Fibroblast of gingiva (primary cell): ENCODE measurements at regions not wholly inside any gene's neighbourhood (a gene's known extent, or its start where the extent isn't known, plus 50 kb on each side); places are given as distances from the start of the nearest gene placed in this dataset.
"Not testable (repeated sequence)": the region's sequence is repeated elsewhere in the genome, so short reads cannot be mapped to it uniquely, and the experiment has no call there.

Source experiments
- DNase-seq: peaks from one replicate; pipeline ENCODE4 v3.0.0-alpha.2; 2011; ENCODE audit warnings: low read depth

DNA sequence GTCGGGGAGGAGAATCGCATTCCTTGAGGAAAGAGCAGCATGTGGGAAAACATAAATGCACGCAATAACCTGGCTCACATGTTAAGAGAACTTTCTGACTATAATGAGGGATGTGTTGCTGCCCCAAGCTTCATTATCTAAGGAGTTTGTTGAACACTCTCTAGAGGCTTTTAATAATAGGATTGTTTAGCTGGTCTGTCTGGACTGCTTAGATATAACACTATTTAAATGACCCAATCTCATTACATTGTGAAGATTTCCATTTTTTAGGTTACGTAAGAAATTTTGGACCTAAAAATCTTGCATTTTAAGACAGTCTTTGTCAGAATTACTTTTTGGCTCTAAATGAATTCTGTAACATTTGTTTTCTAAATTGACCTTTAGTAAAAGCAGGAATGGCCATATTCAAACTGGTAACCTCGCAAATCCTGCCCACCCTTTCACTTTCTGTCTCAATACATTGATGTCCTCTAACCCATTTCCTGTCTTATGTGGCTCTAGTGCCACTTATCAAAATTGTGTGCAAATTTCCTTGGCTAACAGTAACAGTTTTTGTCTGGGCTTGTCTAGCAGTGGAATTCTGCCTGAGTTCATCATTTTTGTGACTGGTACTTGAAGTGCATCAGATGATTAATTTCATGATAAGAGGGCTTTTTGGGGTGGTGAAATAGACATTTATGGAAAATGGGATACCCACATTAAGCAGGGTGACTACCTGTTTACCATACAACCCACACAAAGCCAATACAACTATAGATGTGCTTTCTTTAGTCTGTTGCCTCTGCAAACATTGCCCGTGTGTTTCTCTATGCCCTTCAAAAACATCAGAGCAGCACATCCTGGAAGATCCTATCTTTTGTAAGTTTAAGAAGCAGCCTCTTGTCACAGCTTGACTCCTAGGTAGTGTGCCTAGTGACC, 61.6 kb upstream of the IKBKE start:
- not testable (repeated sequence) for DNase-seq

DNA sequence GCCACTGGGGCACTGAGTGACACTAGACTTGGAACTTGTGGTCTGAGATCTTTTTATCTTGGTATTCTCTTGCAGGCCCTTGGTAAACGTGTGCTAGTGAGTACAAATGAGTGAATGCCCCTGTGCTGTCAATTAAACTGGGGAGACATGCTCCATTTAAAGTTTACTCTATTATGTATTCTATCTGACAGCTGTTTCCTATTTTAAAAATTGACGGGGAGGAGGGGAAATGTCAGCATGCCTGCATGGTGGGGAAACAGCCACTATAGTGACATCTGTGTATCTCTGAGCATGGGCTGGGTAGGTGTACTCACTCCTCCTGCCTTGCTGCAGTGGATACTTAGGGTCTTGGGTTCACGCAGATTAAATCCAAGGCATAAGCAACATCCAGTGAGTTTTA, 59.0 kb upstream of the IKBKE start:
- no peak for DNase-seq

DNA sequence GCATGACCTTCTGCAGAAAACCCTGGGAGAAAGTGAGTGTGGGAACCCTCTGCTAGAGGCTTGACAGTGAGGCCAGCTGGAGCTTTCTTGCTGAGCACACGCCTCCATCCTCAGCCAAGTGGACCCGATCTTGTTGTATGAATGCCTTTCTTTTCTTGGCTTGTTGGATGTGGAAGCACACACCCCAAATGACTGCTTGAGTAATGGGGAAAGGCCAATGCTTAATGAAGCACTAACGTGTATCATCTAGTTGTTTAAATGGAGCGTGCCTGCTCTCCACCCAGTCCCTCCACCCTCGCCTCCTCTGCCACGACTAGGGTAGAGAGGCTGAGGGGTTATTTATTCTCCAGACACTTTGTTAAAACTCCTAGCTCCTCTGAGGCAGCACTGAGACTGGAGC, 54.3 kb upstream of the IKBKE start:
- DNase-seq = no peak

DNA sequence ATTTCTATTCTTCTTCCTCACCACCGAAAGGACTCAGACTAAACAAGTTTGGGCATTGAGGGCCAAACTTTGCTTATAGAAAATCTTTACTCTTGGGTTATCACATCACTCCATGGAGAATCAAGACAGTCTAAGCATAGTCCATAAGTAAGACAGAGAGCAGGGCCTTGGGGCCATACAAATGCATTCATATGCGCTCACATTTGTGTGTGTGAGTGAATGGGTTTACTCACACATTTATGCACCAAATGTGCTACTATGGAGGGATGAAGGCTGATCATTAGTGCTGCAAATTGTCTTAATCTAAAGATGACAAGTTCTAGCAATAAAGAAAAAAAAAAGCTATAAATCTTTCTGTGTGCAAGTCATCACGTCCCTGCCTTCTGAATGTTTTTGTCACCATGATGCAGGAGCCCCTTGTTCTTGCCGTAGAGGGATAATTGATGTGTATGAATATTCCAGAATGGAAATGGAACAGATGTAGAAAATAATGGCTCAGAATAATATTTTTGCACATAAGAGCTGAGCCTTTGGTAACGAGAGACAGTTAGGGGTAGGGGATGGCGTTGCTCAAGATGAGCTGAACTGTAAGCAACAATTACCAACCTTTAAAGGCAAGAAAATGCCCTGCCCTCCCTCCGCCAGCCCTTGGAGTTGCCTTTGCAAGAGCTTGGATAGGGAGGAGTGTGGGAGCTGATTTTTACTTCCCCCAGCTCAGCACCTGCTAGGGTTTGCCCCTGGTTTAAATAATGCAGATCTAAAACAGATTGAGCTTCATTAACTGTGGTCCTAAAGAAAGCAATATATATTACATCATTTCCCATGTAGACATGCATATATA, 52.3 kb upstream of the IKBKE start:
- DNase-seq = no peak

DNA sequence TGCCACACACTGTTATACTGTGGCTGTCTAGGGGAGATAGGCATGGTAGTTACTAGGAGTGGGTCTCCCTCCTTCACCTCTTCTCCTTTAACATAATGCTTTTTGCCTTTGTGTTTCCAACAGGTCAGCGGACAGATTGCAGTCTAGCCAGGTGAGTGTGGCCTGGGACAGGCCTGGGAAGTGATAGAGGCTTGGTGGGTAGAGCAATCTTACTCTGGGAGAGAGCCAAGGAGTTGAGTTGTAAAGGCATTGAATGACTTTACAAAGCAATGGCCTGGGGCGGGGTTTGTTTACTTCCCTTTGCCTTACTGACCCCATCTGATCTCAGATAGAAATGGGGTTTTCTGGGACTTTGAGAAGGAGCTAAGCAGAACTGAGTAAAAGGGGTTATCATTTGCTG, 51.0 kb upstream of the IKBKE start:
- no peak for DNase-seq

DNA sequence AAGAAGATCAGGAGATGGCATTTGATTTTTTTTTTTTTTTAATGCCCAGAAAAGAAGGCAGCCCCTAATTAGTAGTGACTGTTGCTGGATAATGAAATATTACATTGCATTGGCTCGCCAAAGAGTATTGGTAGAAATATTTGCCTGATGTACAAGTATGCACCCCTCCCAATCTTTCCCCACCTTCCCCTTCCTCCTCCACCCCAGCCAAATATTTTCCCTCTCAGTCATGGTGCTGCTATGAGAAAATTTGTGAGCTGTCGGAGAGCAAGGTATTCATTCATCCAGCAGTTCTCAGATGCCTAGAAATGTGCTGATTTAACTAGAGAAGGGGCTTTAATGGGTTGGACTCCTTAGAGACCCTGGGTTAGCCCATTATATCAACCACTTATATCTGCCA, 50.5 kb upstream of the IKBKE start:
- DNase-seq = no peak

DNA sequence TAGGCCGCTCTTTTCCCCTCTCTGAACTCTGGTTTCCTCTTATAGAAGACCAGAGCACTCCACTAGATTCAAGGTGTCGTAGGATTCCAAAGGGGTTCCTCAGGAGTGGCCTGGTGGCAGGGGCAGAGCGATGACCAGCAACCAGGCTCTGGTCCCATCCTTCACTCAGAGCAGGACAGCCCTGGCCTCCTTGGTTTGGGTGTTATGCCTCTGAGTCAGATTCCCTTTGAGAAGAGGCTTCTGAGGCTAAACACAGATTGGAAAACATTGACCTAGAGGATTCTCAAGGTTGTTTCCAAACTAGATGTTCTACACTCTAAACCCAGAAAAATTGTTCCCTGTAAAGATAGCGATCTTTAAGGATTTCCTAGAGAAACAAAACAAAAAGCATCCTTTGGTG, 49.8 kb upstream of the IKBKE start:
- DNase-seq = no peak
